Loucy (cell line): ENCODE measurements at regions not wholly inside any gene's neighbourhood (a gene's known extent, or its start where the extent isn't known, plus 50 kb on each side); places are given as distances from the start of the nearest gene placed in this dataset.
"Not testable (repeated sequence)": the region's sequence is repeated elsewhere in the genome, so short reads cannot be mapped to it uniquely, and the experiment has no call there.

ENCODE experiments used
- H2AFZ ChIP-seq: fragments of 200-600 bp; sonication (generic); 2 replicates; pipeline ENCODE4 v1.6.0; 2016; ENCODE audit warnings: antibody characterized with exemption, mild to moderate bottlenecking, low read length, moderate library complexity
- H3F3A ChIP-seq: fragments of 200-600 bp; 2 replicates; pipeline ENCODE4 v1.6.0; 2016; ENCODE audit warnings: antibody characterized with exemption, low read depth, mild to moderate bottlenecking
- H3K27me3 ChIP-seq: fragments of 200-600 bp; sonication (generic); 2 replicates; pipeline ENCODE4 v1.6.1; 2014; ENCODE audit warnings: low read length, mild to moderate bottlenecking; ENCODE audit not compliant: insufficient read depth, poor library complexity, severe bottlenecking
- H3K36me3 ChIP-seq: fragments of 200-600 bp; sonication (generic); 2 replicates; pipeline ENCODE4 v1.6.1; 2016; ENCODE audit warnings: low read length; ENCODE audit not compliant: insufficient read depth
- H3K4me1 ChIP-seq: fragments of 200-600 bp; sonication (generic); 2 replicates; pipeline ENCODE4 v1.5.1; 2014; ENCODE audit warnings: low read length, mild to moderate bottlenecking; ENCODE audit not compliant: insufficient read depth, poor library complexity, severe bottlenecking
- H3K4me2 ChIP-seq: fragments of 200-600 bp; sonication (generic); 2 replicates; pipeline ENCODE4 v1.6.0; 2014; ENCODE audit warnings: antibody characterized with exemption, low read length, low read depth, mild to moderate bottlenecking; ENCODE audit not compliant: poor library complexity, severe bottlenecking
- H3K4me3 ChIP-seq: fragments of 200-600 bp; sonication (generic); 2 replicates; pipeline ENCODE4 v1.5.1; 2014; ENCODE audit warnings: low read length, mild to moderate bottlenecking, mixed read lengths; ENCODE audit not compliant: poor library complexity, severe bottlenecking
- H3K79me2 ChIP-seq: fragments of 200-600 bp; sonication (generic); 2 replicates; pipeline ENCODE4 v1.6.1; 2014; ENCODE audit warnings: low read length; ENCODE audit not compliant: insufficient read depth
- H3K9ac ChIP-seq: fragments of 200-600 bp; sonication (generic); 2 replicates; pipeline ENCODE4 v1.6.0; 2014; ENCODE audit warnings: mild to moderate bottlenecking, low read depth, low read length, moderate library complexity; ENCODE audit not compliant: poor library complexity, severe bottlenecking
- H3K9me2 ChIP-seq: fragments of 200-600 bp; sonication (generic); replicated peaks from 2 replicates; pipeline ENCODE4 v1.6.1; 2016; ENCODE audit warnings: low read depth, low read length, mixed read lengths
- H3K9me3 ChIP-seq: fragments of 200-600 bp; sonication (generic); 2 replicates; pipeline ENCODE4 v1.6.1; 2014; ENCODE audit warnings: mild to moderate bottlenecking, antibody characterized with exemption, low read length, low read depth; ENCODE audit not compliant: insufficient read depth
- H4K20me1 ChIP-seq: fragments of 200-600 bp; sonication (generic); 2 replicates; pipeline ENCODE4 v1.6.0; 2014; ENCODE audit warnings: antibody characterized with exemption, low read length, mild to moderate bottlenecking; ENCODE audit not compliant: insufficient read depth, poor library complexity, severe bottlenecking
- CTCF ChIP-seq: fragments of 200-600 bp; sonication (generic); conservative IDR thresholded peaks from 2 replicates; pipeline ENCODE4 v1.5.1; 2014; ENCODE audit warnings: mild to moderate bottlenecking, antibody characterized with exemption, low read length
- EZH2phosphoT487 ChIP-seq: fragments of 200-600 bp; IDR thresholded peaks from 2 replicates; pipeline ENCODE4 v1.6.1; 2018; ENCODE audit warnings: antibody characterized with exemption, mild to moderate bottlenecking, moderate library complexity, borderline replicate concordance

GRCh38 chr6:87753131-87753685 is 51.2 kb upstream of the AKIRIN2 start:
- no peak for TF ChIP-seq CTCF
- no peak for TF ChIP-seq EZH2phosphoT487
- Histone ChIP-seq H3K36me3 (no peaks in the 10 kb centered on the region), H3K9ac (no peak overlapping the region), H3K27me3 (no peaks in the 10 kb centered on the region), H3K9me2 (no peaks in the 10 kb centered on the region), H2AFZ (no peak overlapping the region), H3K4me1 (peaks cover 16% of the 10 kb centered on the region), H3K79me2 (no peaks in the 10 kb centered on the region), H3K4me3 (no peak overlapping the region), H3K4me2 (no peak overlapping the region), H3K9me3 (no peaks in the 10 kb centered on the region), H4K20me1 (no peaks in the 10 kb centered on the region), H3F3A (0 out of 2 replicates have a peak, but pooled peaks cover 3% of the 10 kb centered on the region)

- not testable (repeated sequence) for H4K20me1 ChIP-seq, H3K4me2 ChIP-seq, H3K9me2 ChIP-seq, H3K27me3 ChIP-seq, H3K36me3 ChIP-seq, H3K9ac ChIP-seq, H3K79me2 ChIP-seq, H3F3A ChIP-seq, H3K4me3 ChIP-seq, H2AFZ ChIP-seq, H3K9me3 ChIP-seq
- peaks cover 16% of the 10 kb centered on the region for H3K4me1 ChIP-seq
These were observed 50.5 kb upstream of the AKIRIN2 start for GRCh38 chr6:87752503-87752902.
